Skeletal muscle satellite cell (primary cell): ENCODE measurements at regions not wholly inside any gene's neighbourhood (a gene's known extent, or its start where the extent isn't known, plus 50 kb on each side); places are given as distances from the start of the nearest gene placed in this dataset.

Experiments
- H3K27me3 ChIP-seq: 2 replicates; pipeline ENCODE4 v1.7.0; 2013; ENCODE audit warnings: low read length; ENCODE audit not compliant: control insufficient read depth, insufficient read depth
- H3K36me3 ChIP-seq: 2 replicates; pipeline ENCODE4 v1.7.0; 2013; ENCODE audit warnings: mild to moderate bottlenecking, control low read depth, low read length; ENCODE audit not compliant: insufficient read depth
- H3K4me1 ChIP-seq: 2 replicates; pipeline ENCODE4 v1.7.0; 2013; ENCODE audit warnings: low read length; ENCODE audit not compliant: control insufficient read depth, insufficient read depth
- H3K4me2 ChIP-seq: 2 replicates; pipeline ENCODE4 v1.7.0; 2013; ENCODE audit warnings: mild to moderate bottlenecking, low read length
- H3K4me3 ChIP-seq: 2 replicates; pipeline ENCODE4 v1.7.0; 2013; ENCODE audit warnings: low read length
- H3K9ac ChIP-seq: 2 replicates; pipeline ENCODE4 v1.7.0; 2013; ENCODE audit warnings: mild to moderate bottlenecking, low read depth, low read length, moderate library complexity
- H3K9me3 ChIP-seq: replicated peaks from 2 replicates; pipeline ENCODE4 v1.7.0; 2013; ENCODE audit warnings: mild to moderate bottlenecking, control low read depth, low read length

DNA sequence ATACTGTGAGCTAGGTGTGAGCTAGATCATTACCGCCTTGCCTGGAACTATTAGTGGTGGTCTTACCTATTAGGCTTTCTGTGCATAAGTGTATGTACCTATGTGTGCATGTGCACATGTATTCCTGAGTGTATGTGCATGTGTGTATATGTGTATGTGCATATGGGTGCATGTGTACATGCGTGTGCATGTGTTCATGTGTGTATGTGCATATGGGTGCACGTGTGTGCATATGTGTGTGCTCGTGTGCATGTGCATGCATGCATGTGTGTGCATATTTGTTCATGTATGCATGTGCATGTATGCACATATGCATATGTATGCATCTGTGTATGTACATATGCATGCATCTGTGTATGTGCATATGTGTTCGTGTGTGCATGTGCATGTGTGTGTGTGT lies 508.3 kb upstream of the ADARB2 start:
- Histone ChIP-seq H3K27me3 (no peaks in the 10 kb centered on the region), H3K9me3 (peaks cover 12% of the 10 kb centered on the region), H3K4me2 (no peak overlapping the region), H3K4me3 (no peak overlapping the region), H3K4me1 (no peaks in the 10 kb centered on the region), H3K36me3 (no peaks in the 10 kb centered on the region), H3K9ac (no peak overlapping the region)

DNA sequence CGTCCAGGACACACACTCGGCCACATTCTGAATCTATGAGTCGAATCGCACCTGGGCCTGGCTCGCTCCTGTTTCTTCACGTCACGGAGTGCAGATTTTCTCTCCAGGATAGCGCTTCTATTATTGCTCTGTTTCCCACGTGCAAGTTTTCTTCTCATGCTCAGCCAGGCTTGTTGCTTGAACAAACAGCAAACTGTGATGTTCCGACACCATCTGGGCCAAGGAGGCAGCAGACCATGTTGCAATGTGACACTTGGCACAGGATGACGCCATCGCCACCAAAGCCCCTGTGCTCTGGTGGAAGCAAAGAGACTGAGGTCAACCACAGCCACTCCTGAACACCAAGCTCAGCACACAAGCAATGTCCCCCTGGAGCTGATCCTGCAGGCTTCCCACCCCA lies 507.1 kb upstream of the ADARB2 start:
- H3K4me3 ChIP-seq, result no peak overlapping the region
- no peaks in the 10 kb centered on the region for H3K36me3 ChIP-seq
- no peaks in the 10 kb centered on the region for H3K27me3 ChIP-seq
- no peak overlapping the region for H3K4me2 ChIP-seq
- H3K9me3 ChIP-seq, result peaks cover 14% of the 10 kb centered on the region
- H3K4me1 ChIP-seq, result no peaks in the 10 kb centered on the region
- H3K9ac ChIP-seq, result no peak overlapping the region

DNA sequence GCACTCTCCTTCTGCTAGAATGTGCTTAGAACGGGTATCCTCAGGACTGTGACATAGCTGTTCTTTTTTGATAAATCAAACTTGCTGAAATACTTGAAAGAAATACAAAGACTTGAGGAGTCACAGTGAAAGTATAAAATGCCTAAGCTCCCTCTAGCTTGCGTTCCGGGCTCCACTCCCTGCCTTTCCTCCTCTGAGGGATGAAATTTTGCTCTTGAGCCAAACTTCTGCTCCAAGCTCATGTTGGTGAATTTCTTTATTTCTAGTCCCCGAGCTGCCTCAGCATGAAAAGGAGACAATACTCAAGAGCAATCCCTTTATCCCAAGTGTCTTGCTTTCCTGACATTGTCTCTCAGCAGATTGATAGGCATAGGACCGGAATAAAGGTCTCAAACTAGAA lies 499.6 kb upstream of the ADARB2 start:
- H3K27me3 ChIP-seq, result no peaks in the 10 kb centered on the region
- no peaks in the 10 kb centered on the region for H3K36me3 ChIP-seq
- H3K9me3 ChIP-seq, result peaks cover 3% of the 10 kb centered on the region
- no peak overlapping the region for H3K4me3 ChIP-seq
- no peaks in the 10 kb centered on the region for H3K4me1 ChIP-seq
- H3K4me2 ChIP-seq, result no peak overlapping the region
- H3K9ac ChIP-seq, result no peak overlapping the region

DNA sequence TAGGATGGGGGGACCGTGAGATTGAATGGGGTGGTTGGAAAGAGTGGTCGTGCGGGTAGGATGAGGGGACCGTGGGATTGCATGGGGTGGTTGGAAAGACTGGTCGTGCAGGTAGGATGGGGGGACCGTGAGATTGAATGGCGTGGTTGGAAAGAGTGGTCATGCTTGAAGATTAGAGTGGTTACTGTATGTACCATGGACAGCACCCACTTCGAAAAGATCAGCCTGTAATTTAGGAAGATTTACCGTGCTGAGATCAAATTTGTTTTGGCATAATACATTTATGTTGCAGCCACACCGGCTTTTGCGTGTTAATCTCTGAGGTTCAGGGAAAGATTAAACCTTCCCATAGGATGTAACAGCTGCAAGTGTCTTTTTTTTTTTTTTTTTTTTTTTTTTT lies 495.2 kb upstream of the ADARB2 start:
- Histone ChIP-seq H3K4me1 (no peaks in the 10 kb centered on the region), H3K9me3 (no peaks in the 10 kb centered on the region), H3K4me2 (no peak overlapping the region), H3K9ac (no peak overlapping the region), H3K27me3 (no peaks in the 10 kb centered on the region), H3K4me3 (no peak overlapping the region), H3K36me3 (no peaks in the 10 kb centered on the region)

DNA sequence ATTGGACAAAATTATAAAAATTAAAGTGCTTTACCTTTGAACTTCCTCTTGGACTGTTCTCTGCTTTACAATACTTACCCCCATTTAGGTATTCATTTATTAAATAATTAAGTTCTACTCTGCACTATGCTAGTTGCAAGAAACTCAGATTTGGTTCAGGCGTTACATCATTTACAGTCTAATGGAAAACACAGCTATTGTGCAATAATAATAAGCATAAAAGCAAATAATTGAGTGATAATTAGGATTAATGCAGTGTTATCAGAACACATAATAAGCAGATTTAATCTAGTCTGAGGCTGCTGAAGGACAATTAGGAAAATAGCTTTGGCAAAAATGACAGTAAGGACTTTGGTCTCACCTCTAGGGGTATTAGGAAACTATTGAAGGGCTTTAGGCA lies 493.2 kb upstream of the ADARB2 start:
- H3K4me2 ChIP-seq, result no peak overlapping the region
- peaks cover 4% of the 10 kb centered on the region for H3K9me3 ChIP-seq
- no peaks in the 10 kb centered on the region for H3K36me3 ChIP-seq
- H3K27me3 ChIP-seq, result no peaks in the 10 kb centered on the region
- no peaks in the 10 kb centered on the region for H3K4me1 ChIP-seq
- H3K9ac ChIP-seq, result no peak overlapping the region
- H3K4me3 ChIP-seq, result no peak overlapping the region

DNA sequence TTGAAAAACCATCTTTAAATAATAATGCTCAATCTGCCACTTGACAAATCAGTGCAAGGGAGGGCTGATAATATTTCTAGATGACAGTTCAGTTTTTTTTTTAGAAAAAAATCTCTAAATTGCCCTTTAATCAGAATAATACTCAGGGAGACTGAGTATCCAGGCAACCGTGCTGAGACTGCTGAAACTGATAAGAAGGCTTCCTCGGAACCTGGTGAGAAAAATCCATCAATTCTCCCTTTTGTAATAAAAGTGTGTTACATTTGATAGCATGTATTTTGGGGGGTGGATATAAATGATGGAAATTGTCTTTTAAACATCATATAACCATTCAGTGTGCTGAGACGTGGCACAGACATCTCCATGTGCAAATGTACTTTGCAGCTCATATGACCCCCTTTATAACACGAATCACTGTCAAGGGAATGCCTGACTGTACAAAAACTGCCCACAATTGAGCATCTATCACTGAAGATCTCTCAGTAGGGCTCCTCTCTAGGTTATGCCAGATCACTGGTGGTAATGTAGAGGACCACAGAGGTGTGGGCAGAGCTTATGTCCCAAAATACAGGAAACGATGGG lies 491.1 kb upstream of the ADARB2 start:
- Histone ChIP-seq H3K4me3 (no peak overlapping the region), H3K9ac (no peak overlapping the region), H3K9me3 (peaks cover 7% of the 10 kb centered on the region), H3K4me2 (no peak overlapping the region), H3K4me1 (no peaks in the 10 kb centered on the region), H3K36me3 (no peaks in the 10 kb centered on the region), H3K27me3 (no peaks in the 10 kb centered on the region)

DNA sequence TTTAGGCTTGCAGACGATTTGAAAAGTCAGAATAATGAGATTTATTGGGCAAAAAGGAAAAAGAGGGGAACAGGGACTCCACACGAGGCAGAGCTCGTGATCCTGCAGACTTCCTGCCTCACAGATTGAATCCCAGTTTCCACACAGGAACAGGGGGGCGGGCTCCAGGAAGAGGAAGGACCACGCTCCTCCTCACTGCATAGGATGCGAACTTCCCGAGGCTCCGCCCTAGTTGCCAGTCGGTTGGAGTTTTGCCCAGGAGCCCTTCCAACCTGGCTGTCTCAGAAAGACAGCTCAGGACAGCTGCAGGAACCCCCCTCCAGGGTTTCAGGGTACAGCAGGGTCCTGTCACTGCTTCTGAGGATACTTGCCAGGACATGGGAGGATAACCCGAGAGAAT lies 488.3 kb upstream of the ADARB2 start:
- Histone ChIP-seq H3K9me3 (peaks cover 7% of the 10 kb centered on the region), H3K4me2 (no peak overlapping the region), H3K36me3 (no peaks in the 10 kb centered on the region), H3K4me1 (no peaks in the 10 kb centered on the region), H3K9ac (no peak overlapping the region), H3K4me3 (no peak overlapping the region), H3K27me3 (no peaks in the 10 kb centered on the region)

DNA sequence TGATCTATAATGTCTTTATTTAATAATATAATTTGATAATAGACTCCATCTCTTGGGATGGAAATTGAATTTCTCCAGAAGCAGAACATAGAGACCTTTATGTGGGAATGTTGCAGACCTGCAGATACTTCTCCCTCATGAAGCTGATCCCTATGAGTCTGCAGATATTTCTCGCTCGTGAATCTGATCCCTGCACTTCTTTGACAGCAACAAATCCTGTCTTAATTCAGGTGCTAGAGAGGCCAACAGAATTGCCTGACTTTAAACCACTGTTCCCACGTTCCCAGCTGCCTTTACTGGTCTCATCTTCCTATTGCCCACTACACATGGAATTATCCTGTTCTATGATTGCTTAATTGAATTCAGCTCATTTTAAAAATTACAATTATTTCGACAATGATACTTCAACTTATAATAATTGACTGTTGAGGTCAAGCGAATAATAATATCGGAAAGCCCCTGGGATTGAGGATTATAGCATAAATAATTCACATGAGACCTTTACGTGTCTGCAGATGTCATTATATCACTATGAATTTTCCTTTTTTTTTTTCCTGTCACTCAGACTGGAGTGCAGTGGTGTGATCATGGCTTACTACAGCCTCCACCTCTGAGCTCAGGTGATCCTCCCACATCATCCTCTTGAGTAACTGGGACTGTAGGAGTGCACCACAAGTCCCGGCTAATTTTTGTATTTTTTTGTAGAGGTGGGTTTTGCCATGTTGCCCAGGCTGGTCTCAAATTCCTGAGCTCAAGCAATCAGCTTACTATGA lies 486.4 kb upstream of the ADARB2 start:
- peaks cover 7% of the 10 kb centered on the region for H3K9me3 ChIP-seq
- no peaks in the 10 kb centered on the region for H3K4me1 ChIP-seq
- H3K9ac ChIP-seq, result no peak overlapping the region
- H3K4me2 ChIP-seq, result no peak overlapping the region
- H3K4me3 ChIP-seq, result no peak overlapping the region
- no peaks in the 10 kb centered on the region for H3K36me3 ChIP-seq
- H3K27me3 ChIP-seq, result no peaks in the 10 kb centered on the region

DNA sequence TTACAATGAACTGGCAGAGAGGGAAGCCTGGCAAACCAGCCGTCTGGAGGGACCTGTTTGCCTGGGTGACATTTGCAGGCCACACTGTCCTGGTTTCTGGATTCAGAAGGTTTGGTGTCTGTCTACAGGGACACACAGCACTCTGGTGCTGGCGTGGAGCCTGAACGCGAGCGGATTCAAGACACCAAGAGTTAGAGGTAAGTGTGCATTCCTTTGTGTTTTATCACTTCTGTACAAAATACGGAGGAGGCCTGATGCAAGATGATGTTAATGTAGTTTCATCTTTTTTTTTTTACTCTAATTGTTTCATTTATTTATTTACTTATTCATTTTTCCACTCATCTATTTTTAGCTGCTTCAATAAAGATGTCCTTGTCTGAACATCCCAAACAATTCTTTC lies 485.3 kb upstream of the ADARB2 start:
- H3K27me3 ChIP-seq, result no peaks in the 10 kb centered on the region
- H3K4me3 ChIP-seq, result no peak overlapping the region
- H3K9ac ChIP-seq, result no peak overlapping the region
- no peaks in the 10 kb centered on the region for H3K4me1 ChIP-seq
- no peak overlapping the region for H3K4me2 ChIP-seq
- H3K9me3 ChIP-seq, result peaks cover 7% of the 10 kb centered on the region
- no peaks in the 10 kb centered on the region for H3K36me3 ChIP-seq

DNA sequence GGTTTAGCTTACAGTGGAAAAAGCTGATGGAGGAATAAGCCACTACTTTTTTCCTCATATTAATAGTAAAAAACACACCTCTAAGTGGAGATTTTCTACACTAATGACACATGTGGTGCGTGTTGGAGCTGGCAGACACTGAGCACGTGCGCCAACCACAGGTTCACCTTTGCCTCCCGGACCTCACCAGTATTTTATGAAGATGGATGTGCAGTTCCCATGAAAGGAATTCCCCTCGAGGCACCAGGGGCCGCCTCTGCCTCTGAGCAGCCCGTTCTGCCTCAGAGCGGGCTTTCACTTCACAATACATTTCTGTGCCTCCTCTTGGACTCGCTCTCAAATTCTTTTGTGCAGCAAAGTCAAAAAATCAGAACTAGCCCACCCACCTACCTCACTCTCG lies 477.5 kb upstream of the ADARB2 start:
- H3K9me3 ChIP-seq, result no peaks in the 10 kb centered on the region
- no peaks in the 10 kb centered on the region for H3K36me3 ChIP-seq
- H3K9ac ChIP-seq, result no peak overlapping the region
- no peak overlapping the region for H3K4me2 ChIP-seq
- H3K4me3 ChIP-seq, result no peak overlapping the region
- no peaks in the 10 kb centered on the region for H3K27me3 ChIP-seq
- no peaks in the 10 kb centered on the region for H3K4me1 ChIP-seq

DNA sequence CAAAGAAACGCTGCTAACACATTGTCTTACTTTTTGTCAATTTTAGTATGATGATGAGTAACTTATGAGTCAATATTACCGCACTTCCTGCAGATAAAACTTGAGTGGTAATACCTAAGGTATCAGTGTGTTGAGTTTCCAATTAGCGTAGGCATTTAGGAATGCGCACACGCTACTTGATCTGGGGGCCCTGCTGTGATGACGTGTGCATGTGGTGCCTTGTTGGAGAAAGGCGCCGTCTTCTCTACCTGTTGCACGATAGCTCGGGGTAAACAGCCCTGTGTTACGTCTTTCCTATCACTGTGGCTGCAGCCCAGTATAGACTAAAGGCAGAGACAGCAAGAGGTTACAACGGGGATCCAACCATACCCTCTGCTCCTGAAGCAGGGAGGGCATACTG lies 476.8 kb upstream of the ADARB2 start:
- no peak overlapping the region for H3K4me3 ChIP-seq
- H3K9ac ChIP-seq, result no peak overlapping the region
- no peaks in the 10 kb centered on the region for H3K36me3 ChIP-seq
- H3K4me1 ChIP-seq, result no peaks in the 10 kb centered on the region
- H3K27me3 ChIP-seq, result no peaks in the 10 kb centered on the region
- no peaks in the 10 kb centered on the region for H3K9me3 ChIP-seq
- no peak overlapping the region for H3K4me2 ChIP-seq

DNA sequence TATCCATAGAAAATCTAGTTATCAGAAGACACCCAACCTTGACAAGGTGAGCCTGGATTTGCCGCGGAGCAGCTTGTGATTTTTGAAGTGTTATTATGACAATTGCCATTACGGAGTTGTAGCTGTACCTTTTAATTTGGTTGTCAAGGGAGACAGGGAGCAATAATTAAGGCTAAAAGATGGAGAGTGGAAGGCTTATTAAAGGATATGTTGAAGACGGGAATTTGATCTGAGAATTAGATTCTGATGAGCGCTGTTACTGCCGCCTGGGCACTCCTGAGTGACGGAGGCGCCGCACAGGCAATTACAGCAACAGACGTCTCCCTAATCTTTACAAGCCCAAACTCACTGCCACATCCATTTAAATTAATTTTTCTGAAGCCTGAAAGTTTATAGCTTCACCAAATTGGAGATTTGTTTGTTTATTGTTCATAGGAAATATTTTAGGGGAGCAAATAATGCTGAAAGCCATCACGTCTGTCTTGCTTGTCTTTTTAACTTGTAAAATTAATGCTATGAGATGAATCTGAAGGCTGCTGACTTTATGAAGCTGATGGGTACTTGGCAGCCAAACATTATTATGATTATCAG lies 475.0 kb upstream of the ADARB2 start:
- H3K4me1 ChIP-seq, result no peaks in the 10 kb centered on the region
- no peaks in the 10 kb centered on the region for H3K36me3 ChIP-seq
- H3K9ac ChIP-seq, result no peak overlapping the region
- no peaks in the 10 kb centered on the region for H3K27me3 ChIP-seq
- H3K4me3 ChIP-seq, result no peak overlapping the region
- no peaks in the 10 kb centered on the region for H3K9me3 ChIP-seq
- H3K4me2 ChIP-seq, result no peak overlapping the region
